Effector CD4-positive, alpha-beta T cell (primary cell): ENCODE measurements at regions not wholly inside any gene's neighbourhood (a gene's known extent, or its start where the extent isn't known, plus 50 kb on each side); places are given as distances from the start of the nearest gene placed in this dataset.

Experiments used
- DNase-seq: peaks from one replicate; pipeline ENCODE4 v3.0.0-alpha.2; 2020

DNA sequence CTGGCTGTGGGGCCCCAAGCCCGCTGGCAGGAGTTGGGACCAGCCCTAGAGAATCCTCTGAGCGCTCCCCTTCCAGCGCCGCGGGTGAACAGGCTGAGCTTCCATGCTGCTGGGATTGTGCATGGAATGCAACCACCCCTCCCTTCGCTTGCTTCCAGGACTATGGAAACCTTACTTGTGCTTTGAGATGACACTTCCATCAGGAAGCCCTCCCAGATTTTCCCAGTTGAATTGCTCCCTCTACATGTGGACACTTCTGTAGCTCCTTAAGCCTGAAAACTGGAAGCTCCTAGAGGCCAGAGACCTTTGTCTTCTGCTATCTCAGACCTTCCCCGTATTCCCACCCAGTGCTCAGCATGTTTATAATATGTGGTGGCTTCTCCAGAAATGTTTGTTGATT is 213.2 kb upstream of the RPL38 start:
- DNase-seq: no peak

DNA sequence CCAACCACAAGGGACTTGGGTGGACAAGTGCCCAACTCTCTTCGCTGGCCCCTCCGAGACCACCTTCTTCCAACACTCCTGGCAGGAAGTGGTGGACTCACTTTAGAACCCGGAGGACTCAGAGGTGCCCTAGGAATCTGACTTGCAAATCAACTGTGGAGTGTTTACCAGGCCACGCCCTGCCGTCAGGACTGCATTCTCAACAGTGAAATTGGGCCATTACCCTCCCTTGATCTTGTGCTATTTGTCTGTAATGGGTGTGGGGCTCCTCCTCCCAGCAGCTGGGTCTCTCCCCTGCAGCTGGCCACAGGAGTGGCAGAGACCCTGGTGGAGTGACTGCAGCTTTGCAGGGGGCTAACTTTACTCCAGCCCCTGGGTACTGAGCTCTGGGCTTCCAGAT is 212.2 kb upstream of the RPL38 start:
- no peak for DNase-seq

DNA sequence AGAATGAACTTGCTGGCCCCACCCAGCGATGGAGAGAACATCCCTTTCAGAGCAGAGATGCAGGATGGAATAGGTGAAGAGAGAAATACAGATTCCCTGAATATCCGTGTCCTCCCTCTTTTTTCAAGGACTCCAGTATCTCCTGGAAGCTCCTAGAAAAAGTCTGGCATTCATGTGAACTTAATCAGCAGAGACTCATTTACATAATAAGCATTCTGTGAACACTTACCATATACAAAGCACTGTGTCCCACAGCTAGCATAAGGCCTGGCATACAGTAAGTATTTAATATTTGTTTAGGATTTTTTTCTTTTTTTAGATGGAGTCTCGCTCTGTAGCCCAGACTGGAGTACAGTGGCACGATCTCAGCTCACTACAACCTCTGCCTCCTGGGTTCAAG is 208.5 kb upstream of the RPL38 start:
- DNase-seq: no peak

DNA sequence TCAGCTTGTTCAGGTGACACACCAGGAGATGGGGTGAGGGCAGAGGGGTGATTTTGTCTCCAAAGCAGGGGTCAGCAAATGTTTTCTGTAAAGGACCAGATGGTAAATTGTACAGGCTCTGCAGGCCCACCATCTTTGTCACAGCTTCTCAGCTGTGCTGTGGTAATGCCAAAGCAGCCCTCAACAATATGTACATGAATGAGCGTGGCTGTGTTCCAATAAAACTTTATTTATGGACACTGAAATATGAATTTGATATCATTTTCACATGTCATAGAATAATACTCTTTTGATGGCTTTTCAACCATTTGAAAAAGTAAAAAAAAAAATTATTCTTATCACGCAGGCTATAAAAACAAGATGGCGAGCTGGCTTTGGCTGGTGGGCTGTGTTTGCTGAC is 206.4 kb upstream of the RPL38 start:
- no peak for DNase-seq

DNA sequence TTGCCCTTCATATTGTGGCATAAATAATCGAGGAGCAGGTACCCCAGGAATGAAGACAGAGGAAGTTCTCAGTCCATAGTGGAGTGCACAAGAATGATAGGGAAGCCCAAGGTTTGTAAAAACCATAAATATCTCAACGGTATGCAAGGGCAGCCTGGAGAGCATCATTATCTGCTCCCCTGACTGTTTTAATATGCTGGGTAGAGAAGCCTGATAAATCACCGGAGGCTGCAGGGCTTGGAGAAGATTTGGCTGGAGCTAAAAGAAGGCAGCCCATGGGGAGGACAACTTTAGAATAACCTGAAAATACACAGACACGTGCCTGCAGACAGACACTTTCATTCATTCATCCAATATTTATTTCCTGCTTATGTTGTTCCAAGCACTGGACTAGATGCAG is 205.2 kb upstream of the RPL38 start:
- DNase-seq: no peak

DNA sequence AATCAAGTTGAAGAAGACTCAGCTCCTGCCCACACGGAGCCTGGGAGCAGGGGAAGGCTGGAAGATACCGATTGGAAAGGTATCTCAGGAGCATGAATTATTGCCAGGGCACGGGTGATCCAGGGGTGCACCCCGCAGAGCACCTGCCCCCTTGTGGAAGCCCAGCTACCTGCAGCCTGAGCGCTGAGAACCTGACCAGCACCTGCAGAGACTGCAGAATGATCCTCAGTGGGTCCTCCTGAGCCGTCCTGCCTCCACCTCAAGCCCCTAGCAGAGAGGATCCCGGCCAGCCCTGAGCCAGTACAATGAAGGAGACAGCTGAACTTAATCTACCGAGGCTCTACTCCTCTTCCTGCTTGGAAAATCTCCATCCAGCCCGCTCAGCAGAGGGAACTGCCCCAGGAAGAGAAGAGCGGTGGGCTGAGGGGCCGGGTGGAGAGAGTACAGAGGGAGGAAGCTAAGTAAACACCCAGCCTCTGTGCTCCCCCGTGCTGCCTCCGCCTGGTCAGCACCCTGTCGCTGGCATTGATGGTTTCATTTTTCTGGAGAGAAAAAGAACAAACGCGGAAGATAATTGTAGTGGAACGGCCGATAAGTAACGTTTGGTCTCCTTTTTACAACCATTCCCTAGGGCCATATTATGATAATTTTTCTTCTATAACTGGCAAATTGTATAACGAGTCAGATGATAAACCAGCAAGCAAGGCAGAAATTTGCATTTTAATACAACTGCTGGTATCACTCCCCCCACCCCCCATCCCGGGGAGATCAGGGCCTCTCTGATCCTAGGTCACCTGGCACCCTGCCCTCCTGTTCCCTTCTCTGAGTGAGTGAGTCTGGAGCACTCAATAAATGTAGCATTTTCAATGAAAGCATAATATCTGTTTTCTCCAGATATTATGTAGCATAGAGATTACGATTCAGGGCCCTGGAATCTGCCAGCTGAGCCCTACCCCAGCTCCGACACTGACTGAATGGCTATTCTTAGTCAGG is 204.5 kb upstream of the RPL38 start:
- DNase-seq: peak; percentile 42

DNA sequence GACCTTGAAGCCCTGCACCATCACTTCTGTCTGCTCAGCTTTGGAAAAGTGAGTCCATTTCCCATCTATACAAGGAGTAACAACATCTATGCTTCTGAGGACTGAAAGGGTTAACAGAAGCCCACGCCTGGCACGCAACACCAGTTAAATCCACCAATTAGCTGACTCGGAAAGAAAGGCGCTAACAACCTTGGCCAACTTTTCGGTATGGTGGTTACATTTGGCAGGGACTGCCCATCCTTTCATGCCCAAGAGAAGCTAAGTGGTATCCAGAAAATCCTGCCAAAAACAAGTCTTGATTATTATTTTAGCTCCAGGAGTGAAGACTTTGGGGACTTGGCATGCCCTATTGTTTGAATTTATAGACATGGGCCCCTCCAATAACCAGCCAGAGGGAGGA is 202.3 kb upstream of the RPL38 start:
- DNase-seq: no peak

DNA sequence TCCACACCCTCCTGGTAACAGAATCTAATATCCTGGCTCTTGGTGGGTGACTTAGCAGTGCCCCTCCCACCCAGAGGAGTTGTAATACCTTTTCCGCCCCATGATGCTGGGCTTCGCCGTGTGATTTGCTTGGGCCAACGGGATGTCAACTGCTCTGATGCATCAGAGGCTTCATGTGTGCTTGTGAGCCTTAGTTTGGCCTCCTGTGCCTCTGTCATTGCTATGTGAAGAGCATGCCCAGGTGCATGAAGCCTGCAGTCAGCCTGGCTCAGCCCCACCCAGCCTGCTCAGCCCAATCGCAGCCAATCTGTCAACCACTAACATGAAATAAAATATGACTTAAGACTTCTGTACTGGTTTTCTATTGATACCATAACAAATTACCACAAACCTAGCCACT is 201.2 kb upstream of the RPL38 start:
- no peak for DNase-seq

DNA sequence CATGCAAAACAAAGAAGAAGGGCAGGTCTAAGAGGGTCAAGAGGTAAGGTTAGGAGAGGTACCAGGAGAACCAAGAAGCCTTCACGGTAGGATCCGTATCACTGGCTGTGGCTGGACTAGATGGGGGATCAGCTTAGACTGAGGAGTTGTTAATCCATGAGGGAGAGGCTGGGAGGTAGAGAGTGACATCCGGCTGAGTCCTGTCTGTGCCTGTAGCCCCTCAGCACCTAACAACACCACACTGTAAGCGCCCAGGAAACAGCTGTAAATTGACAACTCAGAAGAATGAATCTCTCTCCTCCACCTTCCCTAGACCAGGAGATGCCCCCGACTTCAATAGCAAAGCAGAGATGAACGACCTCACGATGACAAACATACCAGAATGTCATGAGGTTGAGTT is 199.4 kb upstream of the RPL38 start:
- DNase-seq: no peak

DNA sequence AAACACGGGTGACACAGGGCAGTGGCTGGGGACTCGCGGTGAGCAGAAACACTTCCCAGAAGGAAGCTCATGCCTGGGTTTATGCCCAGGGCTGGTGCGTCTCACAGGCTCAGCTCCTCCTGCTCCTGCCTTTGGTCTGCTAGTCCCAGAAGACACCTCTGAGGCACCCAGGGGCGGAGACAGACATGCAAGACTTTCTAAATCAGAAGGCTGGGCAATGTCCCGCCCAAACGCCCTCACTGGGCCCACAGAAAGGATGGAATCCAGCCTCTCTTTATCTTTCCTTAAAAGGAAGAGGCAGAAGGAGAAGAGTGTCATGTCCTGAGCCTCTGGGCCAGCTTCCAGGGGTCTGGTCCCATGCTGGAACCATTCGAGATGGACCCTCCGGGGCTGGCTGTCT is 197.7 kb upstream of the RPL38 start:
- DNase-seq: no peak

DNA sequence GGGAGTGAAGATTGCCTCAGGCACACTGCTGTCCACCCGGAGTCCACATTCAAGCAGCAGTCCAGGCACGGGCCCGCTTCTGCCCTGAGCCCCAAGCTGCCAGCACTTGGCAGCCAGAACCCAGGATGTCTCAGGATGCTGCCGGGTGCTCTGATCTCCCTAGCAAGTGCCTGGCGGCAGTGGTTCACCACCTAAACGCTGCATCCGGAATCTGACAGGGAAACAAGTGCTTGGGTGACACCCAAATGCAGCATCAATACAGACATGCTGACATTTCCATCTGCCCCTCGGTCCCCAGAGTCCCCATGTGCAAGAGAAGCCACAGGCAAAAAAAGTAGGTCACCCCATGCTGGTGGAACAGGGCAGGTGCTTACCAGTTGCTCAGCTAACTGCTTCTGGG is 197.1 kb upstream of the RPL38 start:
- DNase-seq: no peak

DNA sequence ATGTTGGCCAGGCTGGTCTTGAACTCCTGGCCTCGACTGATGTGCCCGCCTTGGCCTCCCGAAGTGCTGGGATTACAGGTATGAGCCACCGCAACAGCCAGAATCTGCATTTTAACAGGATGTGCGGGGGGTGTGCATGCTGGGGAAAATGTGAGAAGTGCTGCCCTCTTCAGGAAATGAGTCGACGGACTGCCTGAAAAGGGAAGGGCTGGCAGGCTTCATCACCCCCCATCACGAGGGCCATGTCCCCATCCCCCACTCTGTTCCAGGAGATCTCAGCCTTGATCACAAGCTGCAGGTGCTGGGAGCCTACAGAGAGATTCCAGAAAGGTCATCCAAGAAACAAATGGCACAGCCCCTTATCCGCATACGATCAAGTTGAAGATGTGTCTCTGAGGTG is 195.3 kb upstream of the RPL38 start:
- DNase-seq: no peak

DNA sequence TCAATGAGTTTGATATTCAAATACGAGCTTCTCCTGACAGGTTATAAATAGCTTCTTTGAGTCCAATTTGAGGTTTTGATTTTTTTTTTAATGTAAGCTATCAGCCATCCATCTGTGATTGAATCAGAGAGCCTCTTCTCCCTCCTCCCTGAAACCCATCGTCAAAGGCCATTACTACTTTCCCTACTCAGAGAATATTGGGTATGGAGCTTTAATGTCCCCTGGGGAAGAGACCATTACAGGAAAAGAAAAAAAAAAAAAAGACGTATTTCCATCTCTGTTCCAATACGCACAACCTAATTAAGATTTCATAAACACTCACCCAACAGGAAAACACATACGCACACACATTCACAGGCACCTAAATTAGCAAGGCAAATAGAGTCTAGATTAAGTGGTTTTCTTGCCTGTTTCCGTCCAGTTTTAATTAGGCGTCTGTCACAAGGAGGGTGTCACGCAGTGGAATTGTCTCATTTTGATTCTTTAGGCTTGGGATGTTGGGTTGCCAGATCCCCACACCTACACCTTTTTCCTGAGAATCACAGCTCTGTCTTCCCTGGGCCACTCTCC is 194.3 kb upstream of the RPL38 start:
- DNase-seq: no peak

DNA sequence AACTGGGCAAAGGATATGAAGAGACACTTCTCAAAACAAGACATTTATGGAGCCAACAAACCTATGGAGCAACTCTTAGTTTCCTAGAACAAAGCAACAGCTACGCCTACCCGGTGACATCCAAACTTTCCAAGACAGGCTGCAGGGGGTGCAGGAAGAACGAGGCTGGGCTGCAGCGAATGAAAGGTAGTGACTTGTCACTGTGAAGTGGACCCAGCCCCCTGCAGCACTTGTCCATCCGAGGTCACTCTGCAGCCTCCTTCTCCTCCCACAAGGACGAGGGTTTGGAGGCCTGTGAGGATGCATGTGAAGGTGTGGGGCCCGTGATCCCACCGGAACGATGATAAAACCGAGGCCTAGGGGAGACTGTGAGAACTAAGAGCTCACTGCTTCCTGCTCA is 192.6 kb upstream of the RPL38 start:
- no peak for DNase-seq

DNA sequence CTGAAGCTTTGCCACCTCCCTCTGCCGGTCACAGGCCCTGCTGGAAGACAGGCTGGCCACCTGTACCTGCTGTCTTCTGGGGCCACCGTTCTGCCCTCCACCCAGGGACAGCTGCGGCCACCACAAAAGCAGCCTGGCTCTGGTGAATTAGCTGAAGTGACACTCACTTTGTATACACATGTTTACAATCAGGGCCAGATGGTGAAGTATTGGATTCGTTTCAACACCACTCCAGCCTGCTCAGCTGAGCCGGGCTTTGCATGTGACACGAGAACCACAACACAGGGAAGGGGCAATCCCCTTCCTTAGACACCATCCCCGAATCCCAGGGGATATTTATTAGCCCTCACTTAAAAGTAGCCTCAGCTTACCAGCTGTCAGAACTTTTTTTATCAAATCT is 191.5 kb upstream of the RPL38 start:
- no peak for DNase-seq

DNA sequence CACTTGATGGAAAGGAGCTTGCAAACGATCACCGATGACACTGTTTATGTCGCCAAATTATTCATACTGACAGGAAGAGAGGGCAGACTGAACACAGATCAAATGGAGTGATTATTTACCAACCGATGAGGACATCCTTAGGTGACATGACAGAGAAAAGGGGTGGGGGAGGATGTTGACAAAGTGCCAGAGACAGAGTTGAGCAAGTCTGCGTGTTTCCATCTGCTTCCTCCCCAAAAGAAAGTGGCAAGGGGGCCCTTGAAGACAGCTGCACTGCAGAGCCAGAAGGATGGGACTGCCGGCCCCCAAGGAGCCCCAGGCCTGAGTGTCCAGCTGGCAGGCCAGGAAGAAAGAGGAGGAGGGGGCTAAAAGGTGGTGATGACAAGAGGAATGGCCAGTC is 191.0 kb upstream of the RPL38 start:
- peak; percentile 8 for DNase-seq

DNA sequence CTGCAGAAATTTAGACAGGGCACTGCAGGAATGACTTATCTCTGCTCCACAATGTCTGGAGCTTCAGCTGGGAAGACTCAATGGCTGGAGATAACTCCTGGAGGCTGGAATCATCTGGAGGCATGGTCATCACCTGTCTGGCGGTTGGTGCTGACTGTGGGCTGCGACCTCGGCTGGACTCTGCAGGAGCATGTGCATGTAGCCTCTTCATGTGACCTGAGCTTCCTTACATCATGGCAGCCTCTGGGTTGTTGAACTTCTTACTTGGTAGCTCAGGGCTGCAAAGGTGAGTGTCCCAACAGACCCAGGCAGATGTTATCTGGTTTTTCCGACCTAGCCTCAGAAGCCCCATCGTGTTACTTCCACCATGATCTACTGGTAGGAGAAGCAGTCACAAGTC is 188.2 kb upstream of the RPL38 start:
- DNase-seq: no peak

DNA sequence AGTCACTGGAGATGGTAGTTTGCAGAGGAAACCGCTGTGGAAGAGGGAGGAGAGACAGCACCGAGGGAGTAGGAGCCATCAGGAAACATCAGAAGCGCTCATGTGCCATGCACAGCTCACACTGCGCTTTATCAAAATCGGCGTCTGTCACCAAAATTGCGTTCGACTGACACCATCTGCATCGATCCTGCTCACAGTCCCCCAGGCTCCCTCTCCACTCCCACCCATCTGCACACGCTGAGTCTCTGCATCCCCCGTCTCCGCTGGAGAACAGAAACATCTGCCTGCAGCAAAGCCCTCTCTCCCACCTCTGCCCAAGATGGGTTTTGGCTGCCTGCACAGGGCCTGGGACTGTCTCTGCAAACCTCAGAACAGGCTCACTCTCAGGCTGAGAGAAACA is 187.5 kb upstream of the RPL38 start:
- no peak for DNase-seq

DNA sequence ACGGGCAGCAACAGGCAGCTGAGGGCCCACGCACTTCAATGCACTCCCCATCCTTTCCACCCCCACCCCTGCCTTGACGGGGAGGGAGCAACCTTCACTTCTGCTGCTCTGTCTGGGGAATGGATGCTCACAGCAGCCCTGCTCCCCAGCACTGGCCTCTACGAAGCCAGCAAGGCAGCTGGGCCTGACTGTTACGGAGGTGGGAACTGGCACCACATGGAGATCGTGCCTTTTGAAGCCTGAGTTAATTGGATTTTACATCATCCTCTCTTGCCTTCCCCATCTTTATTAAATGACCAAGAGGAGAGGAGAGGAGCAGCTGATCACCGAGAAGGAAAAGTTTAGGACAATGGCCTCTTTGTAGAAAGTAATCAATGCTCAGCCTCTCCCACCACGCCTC is 187.0 kb upstream of the RPL38 start:
- DNase-seq: no peak

DNA sequence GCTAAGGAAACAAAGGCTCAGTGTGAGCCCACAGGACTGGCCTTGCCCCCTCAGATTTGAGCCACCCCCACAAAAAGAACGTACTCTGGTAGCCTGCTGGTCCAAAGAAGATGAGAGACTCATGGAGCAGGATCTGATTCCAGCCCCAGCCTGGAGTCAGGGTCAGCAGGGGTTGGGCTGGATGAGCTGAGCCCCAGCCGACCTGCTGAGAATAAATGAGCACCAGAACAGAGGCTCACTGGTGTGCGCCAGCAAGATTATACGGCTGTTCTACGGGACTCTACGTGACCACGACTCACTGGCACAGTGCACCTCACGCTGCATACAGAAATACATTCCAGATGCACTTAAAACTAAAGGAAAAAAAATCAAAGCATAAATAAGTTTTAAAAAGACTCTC is 186.0 kb upstream of the RPL38 start:
- no peak for DNase-seq

DNA sequence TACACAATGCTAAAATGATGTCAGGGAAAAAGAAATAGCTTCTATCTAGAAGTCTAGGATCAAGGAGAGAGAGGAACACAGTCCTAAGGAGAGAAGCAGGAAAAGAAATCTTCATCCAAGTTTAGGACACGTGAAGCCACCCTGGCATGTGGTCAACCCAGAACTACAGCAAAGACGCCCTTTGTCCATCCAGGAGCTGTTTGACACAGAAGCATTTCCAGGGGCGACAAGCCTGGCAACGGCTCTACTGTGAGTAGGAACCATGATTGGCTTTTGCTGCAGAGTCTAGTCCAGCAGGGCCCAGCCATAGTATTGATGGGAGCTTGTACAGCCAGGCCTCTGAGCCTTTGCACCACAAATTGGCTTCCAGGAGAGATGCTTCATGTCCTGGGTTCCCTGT is 185.4 kb upstream of the RPL38 start:
- DNase-seq: no peak

DNA sequence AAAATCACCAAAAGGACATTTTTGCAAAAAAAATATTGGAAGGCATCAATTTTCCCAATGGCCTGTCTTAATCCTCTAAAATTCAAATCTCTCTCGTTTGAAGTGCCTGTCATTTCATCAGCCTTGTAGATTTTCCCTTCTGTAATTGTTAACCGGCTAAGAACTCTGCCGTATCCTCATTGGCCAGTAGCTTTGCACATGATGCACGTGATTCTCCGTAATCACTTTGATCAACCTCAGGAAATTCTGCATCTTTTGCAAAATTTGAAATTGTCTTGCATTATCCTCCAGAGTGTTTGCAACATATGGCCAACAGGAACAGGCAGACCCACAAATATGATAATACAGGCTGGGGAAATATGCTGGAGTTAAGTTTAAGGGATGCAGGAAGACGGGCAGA is 184.2 kb upstream of the RPL38 start:
- DNase-seq: no peak

DNA sequence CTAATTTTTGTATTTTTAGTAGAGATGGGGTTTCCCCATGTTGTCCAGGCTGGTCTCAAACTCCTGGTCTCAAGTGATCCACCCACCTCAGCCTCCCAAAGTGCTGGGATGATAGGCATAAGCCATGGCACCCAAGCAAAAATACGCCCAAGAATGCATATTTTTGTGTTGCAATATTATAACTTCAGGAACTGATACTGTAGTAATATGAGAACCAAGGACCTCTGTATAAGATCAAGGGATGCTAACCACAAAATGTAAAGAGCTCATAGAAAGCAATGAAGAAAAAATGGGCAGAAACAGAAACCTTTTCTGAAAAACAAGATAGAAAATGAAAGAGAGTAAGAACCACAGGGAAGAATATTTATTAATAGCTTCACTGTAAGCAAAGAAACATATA is 183.6 kb upstream of the RPL38 start:
- no peak for DNase-seq

DNA sequence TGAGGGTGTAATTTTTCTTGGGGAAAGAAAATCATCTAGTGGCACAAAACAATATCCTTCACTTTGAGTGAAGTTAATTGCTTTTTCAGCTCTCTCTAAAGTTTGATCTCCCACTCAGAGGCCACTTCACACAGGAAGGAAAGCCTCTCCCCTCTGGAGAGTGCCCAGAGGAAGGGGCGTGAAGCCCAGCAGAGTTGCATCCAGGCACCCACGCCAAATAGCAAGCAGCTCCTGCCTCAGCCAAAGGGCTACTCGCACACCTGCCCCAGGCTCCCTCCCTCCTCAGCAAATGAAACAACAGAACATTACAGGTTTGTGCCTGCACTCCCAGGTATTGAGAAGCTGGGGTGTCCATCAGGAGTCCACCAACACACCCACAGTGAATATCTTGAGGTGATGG is 183.0 kb upstream of the RPL38 start:
- DNase-seq: no peak
